ENCODE measurements at regions not wholly inside any gene's neighbourhood (a gene's known extent, or its start where the extent isn't known, plus 50 kb on each side); places are given as distances from the start of the nearest gene placed in this dataset.

- no peaks in the 10 kb centered on the region for H3K79me2 ChIP-seq (ENCODE audit: insufficient read depth, low read length)
- Mint-ChIP-seq H3K4me1 (no peaks in the 10 kb centered on the region), H3K4me3 (no peak overlapping the region), H3K36me3 (no peaks in the 10 kb centered on the region), H3K9me3 (peaks cover 0 to 3% (median 2%) of the 10 kb centered on the region in 7 donors), H3K27me3 (ENCODE audit: low read depth in 3 of 3) (peaks cover 1 to 6% (median 4%) of the 10 kb centered on the region in 3 donors), H3K27ac (no peak overlapping the region)
- no peaks in the 10 kb centered on the region for H4K20me1 ChIP-seq (ENCODE audit: insufficient read depth, low read length)
- no peaks in the 10 kb centered on the region for H3K9me3 ChIP-seq (replicated peaks in 1 of 2; ENCODE audit: control insufficient read depth in 1 of 2, insufficient read depth in 1 of 2, low read length in 2 of 2)
- no peaks in the 10 kb centered on the region for H3K4me1 ChIP-seq (ENCODE audit: control insufficient read depth in 1 of 2, insufficient read depth in 2 of 2, low read length in 2 of 2)
- no peak overlapping the region for H3K9ac ChIP-seq (ENCODE audit: insufficient read depth, low read length, poor library complexity, severe bottlenecking)
- H3K27ac ChIP-seq (ENCODE audit: low read depth in 1 of 2, low read length in 2 of 2), result no peak overlapping the region
- TF ChIP-seq CTCF (IDR thresholded peaks at IDR 0.05), result no peak
- 97% methylated on average over 10 of the region's 10 CpGs for WGBS (ENCODE audit: insufficient coverage)
- no peaks in the 10 kb centered on the region for H3K36me3 ChIP-seq (replicated peaks in 1 of 2; ENCODE audit: control insufficient read depth in 1 of 2, insufficient read depth in 2 of 2, low read length in 2 of 2)
- intact Hi-C loops (cut with micrococcal nuclease), result loop anchor here in 1 of 2 donors (10.0 kb wide), 1 partner anchor 467 kb away; the partner anchor contains the start of gene CXCL12
- no peaks in the 10 kb centered on the region for H3K27me3 ChIP-seq (ENCODE audit: control insufficient read depth in 2 of 2, insufficient read depth in 2 of 2, low read length in 2 of 2)
- H2AFZ ChIP-seq (ENCODE audit: insufficient read depth, low read depth, low read length, poor library complexity, severe bottlenecking), result no peak overlapping the region
- H3K4me3 ChIP-seq (replicated peaks in 1 of 3; ENCODE audit: low read depth in 2 of 3, low read length in 3 of 3), result no peak overlapping the region
- DNase-seq, result no peak
- no peak overlapping the region for H3K4me2 ChIP-seq (replicated peaks; ENCODE audit: extremely low read depth, low read length, poor library complexity, severe bottlenecking)
These were observed 59.7 kb upstream of the TMEM72 start for GRCh38 chr10:44851413-44851812.

- H3K4me2 ChIP-seq (replicated peaks; ENCODE audit: extremely low read depth, low read length, poor library complexity, severe bottlenecking), result no peak overlapping the region
These were observed 59.3 kb upstream of the TMEM72 start for GRCh38 chr10:44851881-44852280.

More at GRCh38 chr10:44851881-44852280, 59.3 kb upstream of the TMEM72 start:
- no peak overlapping the region for H3K4me3 ChIP-seq (replicated peaks in 1 of 3; ENCODE audit: low read depth in 2 of 3, low read length in 3 of 3)
- peaks cover 1 to 3% (median 3%) of the 10 kb centered on the region in 3 donors for H3K27me3 Mint-ChIP-seq (ENCODE audit: low read depth in 3 of 3)
- H4K20me1 ChIP-seq (ENCODE audit: insufficient read depth, low read length), result no peaks in the 10 kb centered on the region
- TF ChIP-seq CTCF (IDR thresholded peaks at IDR 0.05), result no peak
- H3K27ac Mint-ChIP-seq, result peak overlapping the region in 1 of 7 donors; percentile 46
- no peaks in the 10 kb centered on the region for H3K27me3 ChIP-seq (ENCODE audit: control insufficient read depth in 2 of 2, insufficient read depth in 2 of 2, low read length in 2 of 2)
- no peak overlapping the region for H2AFZ ChIP-seq (ENCODE audit: insufficient read depth, low read depth, low read length, poor library complexity, severe bottlenecking)
- WGBS (ENCODE audit: insufficient coverage), result 100% methylated on average over 3 of the region's 8 CpGs
- no peaks in the 10 kb centered on the region for H3K4me1 ChIP-seq (ENCODE audit: control insufficient read depth in 1 of 2, insufficient read depth in 2 of 2, low read length in 2 of 2)
- H3K79me2 ChIP-seq (ENCODE audit: insufficient read depth, low read length), result no peaks in the 10 kb centered on the region
- no peak for DNase-seq
- intact Hi-C loops (cut with micrococcal nuclease), result loop anchor here in 1 of 2 donors (10.0 kb wide), 1 partner anchor 467 kb away; the partner anchor contains the start of gene CXCL12
- H3K9me3 Mint-ChIP-seq, result peaks cover 0 to 3% (median 2%) of the 10 kb centered on the region in 7 donors
- no peaks in the 10 kb centered on the region for H3K36me3 ChIP-seq (replicated peaks in 1 of 2; ENCODE audit: control insufficient read depth in 1 of 2, insufficient read depth in 2 of 2, low read length in 2 of 2)
- no peaks in the 10 kb centered on the region for H3K4me1 Mint-ChIP-seq
- no peaks in the 10 kb centered on the region for H3K36me3 Mint-ChIP-seq
- no peak overlapping the region for H3K4me3 Mint-ChIP-seq
- H3K9ac ChIP-seq (ENCODE audit: insufficient read depth, low read length, poor library complexity, severe bottlenecking), result no peak overlapping the region
- no peaks in the 10 kb centered on the region for H3K9me3 ChIP-seq (replicated peaks in 1 of 2; ENCODE audit: control insufficient read depth in 1 of 2, insufficient read depth in 1 of 2, low read length in 2 of 2)
- H3K27ac ChIP-seq (ENCODE audit: low read depth in 1 of 2, low read length in 2 of 2), result no peak overlapping the region

Measured in CD14-positive monocyte (primary cell).